Fibroblast of pulmonary artery (primary cell): ENCODE measurements at regions not wholly inside any gene's neighbourhood (a gene's known extent, or its start where the extent isn't known, plus 50 kb on each side); places are given as distances from the start of the nearest gene placed in this dataset.

Experiments
- DNase-seq: peaks from one replicate; pipeline ENCODE4 v3.0.0-alpha.2; 2010; ENCODE audit warnings: low read depth
- H3K4me3 ChIP-seq: replicated peaks from 2 replicates; pipeline ENCODE4 v1.5.1; 2011; ENCODE audit warnings: low read depth, mild to moderate bottlenecking, control low read depth, low read length, moderate library complexity
- CTCF ChIP-seq: IDR thresholded peaks from 2 replicates; pipeline ENCODE4 v1.5.1; 2011; ENCODE audit warnings: mild to moderate bottlenecking, control low read depth, low read length, inconsistent platforms; ENCODE audit errors: missing control alignments

DNA sequence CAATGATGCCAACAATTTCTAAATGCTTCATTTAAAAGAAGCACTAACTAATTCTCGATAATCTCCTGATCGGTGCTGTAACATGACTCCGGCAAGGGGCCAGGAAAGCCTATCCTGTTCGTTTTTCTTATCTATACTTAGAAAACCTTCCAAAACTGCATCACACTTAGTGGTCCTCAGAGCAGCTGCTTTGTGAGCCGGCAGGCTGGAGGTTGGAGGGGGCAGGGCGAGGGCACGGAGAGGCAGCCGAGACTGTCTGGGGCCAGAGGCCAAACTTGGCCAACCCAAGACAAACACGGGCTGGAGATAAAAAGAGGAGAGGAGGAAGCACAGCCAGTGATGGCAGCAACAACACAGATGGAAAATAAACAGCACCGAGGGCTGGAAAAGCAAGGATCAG lies 455.7 kb downstream of the BCOR start:
- no peak overlapping the region for H3K4me3 ChIP-seq
- no peak for DNase-seq
- no peak for TF ChIP-seq CTCF

DNA sequence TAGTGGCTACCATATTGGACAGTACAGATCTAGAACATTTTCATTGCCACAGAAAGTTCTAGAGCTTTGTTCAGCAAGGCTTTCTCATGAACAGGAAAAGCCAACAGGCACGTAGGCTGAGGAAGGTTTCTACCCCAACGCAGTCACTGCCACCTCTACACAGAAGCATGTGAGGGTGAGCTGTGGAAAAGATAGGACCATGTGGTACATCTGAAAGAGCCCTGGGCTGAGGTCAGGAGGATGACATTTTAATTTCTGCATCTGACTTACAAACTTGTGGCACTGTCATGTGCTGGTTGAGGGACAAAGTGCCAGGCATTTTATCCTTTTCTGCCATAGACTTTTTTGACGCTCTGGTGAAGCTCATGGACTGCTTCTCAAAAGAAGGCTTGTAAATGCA lies 454.2 kb downstream of the BCOR start:
- no peak for TF ChIP-seq CTCF
- no peak overlapping the region for H3K4me3 ChIP-seq
- no peak for DNase-seq

DNA sequence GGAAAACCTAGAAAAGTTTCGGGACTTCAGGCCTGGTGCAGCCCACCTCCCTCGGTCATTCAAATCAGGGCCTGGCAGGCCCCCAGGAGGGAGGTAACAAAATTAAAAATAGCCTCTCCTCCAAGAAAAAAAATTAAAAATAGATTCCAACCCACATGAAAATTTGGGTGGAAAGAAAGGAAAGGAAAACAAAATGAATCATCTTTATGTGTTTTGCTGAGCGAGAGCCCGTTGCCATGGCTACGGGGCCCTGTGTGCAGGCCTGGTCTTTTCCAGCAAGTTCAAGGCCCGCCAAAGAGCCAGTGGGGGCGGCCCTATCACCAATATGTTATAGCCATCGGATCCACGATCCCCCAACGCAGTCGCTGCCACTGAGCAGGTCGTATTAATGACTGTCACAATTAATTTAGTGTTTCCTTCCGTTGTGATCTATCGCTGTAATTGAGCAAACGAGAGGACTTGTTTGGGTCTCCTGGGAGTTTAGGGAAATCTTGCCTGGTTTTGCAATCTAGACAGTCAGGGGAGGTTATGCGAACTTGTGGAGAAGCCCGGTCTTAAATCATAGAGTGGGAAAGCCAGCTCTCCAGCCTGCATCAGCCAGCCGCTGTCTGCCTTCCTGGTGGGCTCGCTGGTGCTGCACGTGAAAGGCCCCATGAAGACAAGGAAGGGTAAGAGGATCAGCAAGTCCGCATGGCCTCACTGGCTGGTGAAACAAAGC lies 452.4 kb downstream of the BCOR start:
- no peak overlapping the region for H3K4me3 ChIP-seq
- peak; percentile 85 for DNase-seq
- no peak for TF ChIP-seq CTCF

DNA sequence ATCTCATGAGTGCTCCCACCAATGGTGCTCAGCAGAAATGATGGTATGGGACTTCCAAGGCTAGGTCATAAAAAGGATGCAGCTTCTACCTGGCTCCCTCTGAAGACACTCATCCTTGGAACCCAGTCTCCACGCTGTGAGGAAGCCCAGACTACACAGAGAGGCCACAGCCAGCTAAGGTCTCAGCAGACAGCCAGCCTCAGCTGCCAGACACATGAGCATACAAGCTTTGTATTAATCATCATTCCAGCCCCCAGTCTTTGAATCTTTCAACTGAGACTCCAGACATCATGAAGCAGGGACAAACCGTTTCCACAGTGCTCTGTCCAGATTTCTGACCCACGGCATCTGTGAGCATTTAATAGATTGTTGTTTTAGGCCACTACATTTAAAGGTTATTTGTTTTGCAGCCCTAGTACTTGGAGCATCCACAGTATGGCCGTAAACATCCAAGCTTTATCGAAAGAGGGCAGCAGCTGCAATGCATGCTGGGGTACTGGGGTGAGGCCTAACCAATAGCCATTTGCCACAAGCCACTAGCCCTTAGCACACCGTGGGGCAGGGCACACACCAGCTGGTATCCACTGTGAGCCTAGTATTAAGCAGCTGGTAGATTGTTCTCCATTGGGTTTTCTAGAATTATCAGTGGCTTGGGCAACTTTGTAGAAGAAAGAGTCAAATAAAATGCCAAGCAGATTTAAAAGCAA lies 449.1 kb downstream of the BCOR start:
- no peak overlapping the region for H3K4me3 ChIP-seq
- DNase-seq, result no peak
- no peak for TF ChIP-seq CTCF

DNA sequence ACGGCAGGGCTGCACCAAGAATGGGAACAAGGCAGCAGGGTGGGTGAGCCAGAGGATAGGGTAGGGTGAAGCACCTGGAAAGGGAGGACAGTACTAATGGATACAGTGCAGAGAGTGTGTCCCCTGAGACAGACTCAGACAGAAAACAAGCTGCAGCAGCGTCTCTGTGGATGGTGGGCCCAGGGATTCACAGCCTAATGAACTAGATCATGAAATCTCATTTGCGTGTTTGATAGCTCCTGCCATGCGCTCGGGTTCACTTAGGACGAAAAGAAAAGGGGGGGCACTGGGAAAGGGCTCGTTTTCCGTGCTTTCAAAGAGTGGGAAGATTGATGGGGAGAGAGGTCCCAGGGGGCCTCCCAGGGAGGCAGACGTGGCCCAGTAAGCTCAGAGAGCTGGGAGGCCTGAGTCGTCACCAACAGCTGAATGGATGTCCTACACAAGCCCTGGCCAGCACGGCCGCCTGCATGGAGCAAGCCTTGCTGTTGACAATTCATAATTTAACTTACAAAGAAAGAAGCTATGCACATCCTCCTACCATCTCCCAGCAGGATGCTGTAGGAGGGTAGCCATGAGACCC lies 446.9 kb downstream of the BCOR start:
- no peak for DNase-seq
- TF ChIP-seq CTCF, result no peak
- no peak overlapping the region for H3K4me3 ChIP-seq

GRCh38 chrX:39652336-39652735 lies 445.4 kb downstream of the BCOR start:
- peak; percentile 41 for TF ChIP-seq CTCF
- H3K4me3 ChIP-seq, result no peak overlapping the region
- DNase-seq, result peak; percentile 38
